HCT116 (cell line): ENCODE measurements at regions not wholly inside any gene's neighbourhood (a gene's known extent, or its start where the extent isn't known, plus 50 kb on each side); places are given as distances from the start of the nearest gene placed in this dataset.

Experiments used
- ATAC-seq: fragments of 200-7000 bp; cut with Tn5 transposase; 2 replicates; pipeline ENCODE4 v1.9.1; 2020; ENCODE audit warnings: mild to moderate bottlenecking, moderate library complexity
- BruUV-seq: library from RNA; stranded (reverse); fragments of 400-500 nt; replicated peaks from 2 replicates; lab custom pipeline; 2021; lab: Mats Ljungman, UMichigan
- CTCF ChIA-PET: fragments of 300-600 bp; sonication (Branson Sonifier 250); formaldehyde crosslinking; loops from one replicate; lab custom pipeline; 2021; ENCODE audit warnings: antibody characterized with exemption; lab: Charles Lee
- POLR2A ChIA-PET: fragments of 300-600, 350-600 bp; sonication (Branson Sonifier 250); formaldehyde crosslinking; loops from one replicate; lab custom pipeline; 2021; ENCODE audit warnings: antibody characterized with exemption; lab: Charles Lee
- RAD21 ChIA-PET, 2 experiments: fragments of 300-600 bp; sonication (Branson Sonifier 250); formaldehyde crosslinking; loops; one replicate each; lab custom pipeline; 2023; ENCODE audit warnings: low total read pairs in 2 of 2; ENCODE audit not compliant: uncharacterized antibody in 2 of 2, unreplicated experiment in 2 of 2, low non-redundant PET in 1 of 2; lab: Charles Lee
- DNase-seq: peaks from one replicate; pipeline ENCODE4 v3.0.0-alpha.2; 2010; ENCODE audit warnings: low read depth, low spot score
- H2AFZ ChIP-seq: fragments of 200-600 bp; shearing (Covaris generic), sonication (generic); 2 replicates; pipeline ENCODE4 v1.6.1; 2017; ENCODE audit warnings: low read depth, mixed run types, mixed read lengths, antibody characterized with exemption, low read length; ENCODE audit not compliant: poor library complexity, severe bottlenecking
- H3K27ac ChIP-seq: 2 replicates; pipeline ENCODE4 v1.5.1; 2012; ENCODE audit warnings: low read depth, low read length
- H3K27me3 ChIP-seq: fragments of 200-600 bp; sonication (generic); 2 replicates; pipeline ENCODE4 v1.6.1; 2016; ENCODE audit warnings: mixed run types, low read length, mixed read lengths; ENCODE audit not compliant: insufficient read depth
- H3K36me3 ChIP-seq, 2 experiments: fragments of 200-500 bp in 1 of 2; fragments of 200-600 bp in 1 of 2; sonication (Bioruptor generic) in 1 of 2; sonication (generic) in 1 of 2; 2 replicates each; pipeline versions ENCODE4 v1.5.1 to v1.6.1; 2014 to 2016; ENCODE audit warnings: low read length in 2 of 2, inconsistent platforms in 1 of 2, mixed read lengths in 1 of 2, mixed run types in 1 of 2; ENCODE audit not compliant: insufficient read depth in 2 of 2, control insufficient read depth in 1 of 2
- H3K4me1 ChIP-seq, 2 experiments: fragments of 200-600 bp in 1 of 2; sonication (generic) in 1 of 2; 2 replicates each; pipeline versions ENCODE4 v1.5.1 to v1.6.1; 2012 to 2017; ENCODE audit warnings: low read length in 2 of 2, inconsistent platforms in 1 of 2, mild to moderate bottlenecking in 1 of 2, mixed read lengths in 1 of 2, mixed run types in 1 of 2, moderate library complexity in 1 of 2; ENCODE audit not compliant: insufficient read depth in 2 of 2, control insufficient read depth in 1 of 2
- H3K4me2 ChIP-seq: fragments of 200-600 bp; sonication (generic); 2 replicates; pipeline ENCODE4 v1.6.1; 2017; ENCODE audit warnings: mixed run types, low read length, mixed read lengths
- H3K4me3 ChIP-seq, 2 experiments: fragments of 200-600 bp in 1 of 2; sonication (generic) in 1 of 2; replicated peaks in 1 of 2; 2 replicates each; pipeline ENCODE4 v1.5.1; 2011 to 2016; ENCODE audit warnings: low read length in 2 of 2, control low read depth in 1 of 2, low read depth in 1 of 2, mild to moderate bottlenecking in 1 of 2, mixed read lengths in 1 of 2, mixed run types in 1 of 2
- H3K79me2 ChIP-seq: fragments of 200-600 bp; sonication (generic); 2 replicates; pipeline ENCODE4 v1.6.1; 2017; ENCODE audit warnings: mild to moderate bottlenecking, mixed run types, low read length, moderate library complexity, mixed read lengths; ENCODE audit not compliant: insufficient read depth
- H3K9ac ChIP-seq: fragments of 200-600 bp; sonication (generic); 2 replicates; pipeline ENCODE4 v1.6.1; 2016; ENCODE audit warnings: low read length, mixed read lengths
- H3K9me2 ChIP-seq: fragments of 200-600 bp; sonication (generic), shearing (Covaris generic); 2 replicates; pipeline ENCODE4 v1.6.1; 2017; ENCODE audit warnings: mixed run types, mild to moderate bottlenecking, moderate library complexity; ENCODE audit not compliant: insufficient read depth
- H3K9me3 ChIP-seq, 2 experiments: fragments of 200-500 bp in 1 of 2; fragments of 200-600 bp in 1 of 2; sonication (Bioruptor generic) in 1 of 2; sonication (generic) in 1 of 2; 2 replicates each; pipeline ENCODE4 v1.6.1; 2014 to 2017; ENCODE audit warnings: low read length in 2 of 2, mixed read lengths in 2 of 2, inconsistent platforms in 1 of 2, low read depth in 1 of 2, mild to moderate bottlenecking in 1 of 2, mixed run types in 1 of 2, moderate library complexity in 1 of 2; ENCODE audit not compliant: control insufficient read depth in 1 of 2, insufficient read depth in 1 of 2
- H4K20me1 ChIP-seq: fragments of 200-600 bp; sonication (generic), shearing (Covaris generic); 2 replicates; pipeline ENCODE4 v1.6.1; 2017; ENCODE audit warnings: mixed run types, mild to moderate bottlenecking, moderate library complexity; ENCODE audit not compliant: insufficient read depth
- CBX3 ChIP-seq: IDR thresholded peaks from 2 replicates; pipeline ENCODE4 v1.6.1; 2012; ENCODE audit warnings: low read depth
- CTCF ChIP-seq, 3 experiments: fragments of 200-600 bp in 1 of 3; sonication (generic) in 1 of 3; IDR thresholded peaks in 2 of 3; conservative IDR thresholded peaks in 1 of 3; 2 replicates each; pipeline ENCODE4 v1.5.1; 2012 to 2017; ENCODE audit warnings: low read depth in 2 of 3, low read length in 2 of 3, antibody characterized with exemption in 1 of 3, borderline replicate concordance in 1 of 3, control low read depth in 1 of 3, mild to moderate bottlenecking in 1 of 3, mixed read lengths in 1 of 3, mixed run types in 1 of 3, moderate library complexity in 1 of 3; ENCODE audit not compliant: insufficient read depth in 1 of 3
- EGR1 ChIP-seq: IDR thresholded peaks from 2 replicates; pipeline ENCODE4 v1.6.1; 2012; ENCODE audit warnings: low read depth
- EZH2 ChIP-seq: fragments of 200-600 bp; sonication (generic); IDR thresholded peaks from 2 replicates; pipeline ENCODE4 v1.6.1; 2017; ENCODE audit warnings: antibody characterized with exemption, mixed run types
- EZH2phosphoT487 ChIP-seq: fragments of 200-600 bp; IDR thresholded peaks from 2 replicates; pipeline ENCODE4 v1.6.1; 2018; ENCODE audit warnings: antibody characterized with exemption, borderline replicate concordance
- FOSL1 ChIP-seq: IDR thresholded peaks from 2 replicates; pipeline ENCODE4 v1.6.1; 2012; ENCODE audit warnings: low read depth
- JUND ChIP-seq: IDR thresholded peaks from 2 replicates; pipeline ENCODE4 v1.6.1; 2012
- RAD21 ChIP-seq: IDR thresholded peaks from 2 replicates; pipeline ENCODE4 v1.6.1; 2012; ENCODE audit warnings: low read depth, mild to moderate bottlenecking
- SIN3A ChIP-seq: IDR thresholded peaks from 2 replicates; pipeline ENCODE4 v1.6.1; 2012; ENCODE audit warnings: low read depth
- SRF ChIP-seq: IDR thresholded peaks from 2 replicates; pipeline ENCODE4 v1.6.1; 2012; ENCODE audit warnings: low read depth
- TCF7L2 ChIP-seq: IDR thresholded peaks from 2 replicates; pipeline ENCODE4 v1.7.0; 2011; ENCODE audit warnings: borderline replicate concordance, inconsistent platforms; ENCODE audit not compliant: insufficient read depth, insufficient read length; ENCODE audit errors: extremely low read depth
- YY1 ChIP-seq: IDR thresholded peaks from 2 replicates; pipeline ENCODE4 v1.6.1; 2011; ENCODE audit warnings: low read length, low read depth, moderate library complexity, mild to moderate bottlenecking; ENCODE audit not compliant: insufficient replicate concordance; ENCODE audit errors: extremely low read depth
- ZBTB33 ChIP-seq: IDR thresholded peaks from 2 replicates; pipeline ENCODE4 v1.6.1; 2011; ENCODE audit warnings: mild to moderate bottlenecking, low read length, moderate library complexity; ENCODE audit not compliant: insufficient replicate concordance; ENCODE audit errors: extremely low read depth
- intact Hi-C: fragments of 100-400 bp; cut with micrococcal nuclease; formaldehyde crosslinking; loops from 2 replicates; pipeline ENCODE4 v1.10.0; 2022
- TF ChIP-seq, protein P1 (sequence below): IDR thresholded peaks from 2 replicates; pipeline ENCODE4 v1.6.1; 2012
- TF ChIP-seq, protein P2 (sequence below): IDR thresholded peaks from 2 replicates; pipeline ENCODE4 v1.6.1; 2012; ENCODE audit warnings: low read depth
- TF ChIP-seq, protein P3 (sequence below): IDR thresholded peaks from 2 replicates; pipeline ENCODE4 v1.6.1; 2012

- intact Hi-C loops: no loop called here
- Histone ChIP-seq H3K9me2 (no peaks in the 10 kb centered on the region), H3K36me3 (no peaks in the 10 kb centered on the region), H3K27me3 (no peaks in the 10 kb centered on the region), H3K4me1 (no peaks in the 10 kb centered on the region), H2AFZ (no peak overlapping the region), H3K4me3 (no peak overlapping the region), H3K9me3 (no peaks in the 10 kb centered on the region), H3K27ac (no peak overlapping the region), H3K4me2 (no peak overlapping the region), H3K79me2 (no peaks in the 10 kb centered on the region), H3K9ac (no peak overlapping the region), H4K20me1 (no peaks in the 10 kb centered on the region)
- POLR2A ChIA-PET: no interaction called here
- BruUV-seq: no TSS peak
- TF ChIP-seq EZH2phosphoT487 (no peak), RAD21 (no peak), CBX3 (no peak), YY1 (no peak), EGR1 (no peak), TCF7L2 (no peak), FOSL1 (no peak), ZBTB33 (no peak), EZH2 (no peak), SIN3A (no peak), SRF (no peak), JUND (no peak), CTCF (IDR thresholded peaks at IDR 0.05 in 2 of 3, conservative IDR thresholded peaks at IDR 0.05 in 1 of 3; ENCODE audit: borderline replicate concordance in 1 of 3, insufficient read depth in 1 of 3, low read depth in 2 of 3, low read length in 2 of 3) (no peak)
- TF ChIP-seq, protein P1, sequence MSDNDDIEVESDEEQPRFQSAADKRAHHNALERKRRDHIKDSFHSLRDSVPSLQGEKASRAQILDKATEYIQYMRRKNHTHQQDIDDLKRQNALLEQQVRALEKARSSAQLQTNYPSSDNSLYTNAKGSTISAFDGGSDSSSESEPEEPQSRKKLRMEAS: no peak
- TF ChIP-seq, protein P2, sequence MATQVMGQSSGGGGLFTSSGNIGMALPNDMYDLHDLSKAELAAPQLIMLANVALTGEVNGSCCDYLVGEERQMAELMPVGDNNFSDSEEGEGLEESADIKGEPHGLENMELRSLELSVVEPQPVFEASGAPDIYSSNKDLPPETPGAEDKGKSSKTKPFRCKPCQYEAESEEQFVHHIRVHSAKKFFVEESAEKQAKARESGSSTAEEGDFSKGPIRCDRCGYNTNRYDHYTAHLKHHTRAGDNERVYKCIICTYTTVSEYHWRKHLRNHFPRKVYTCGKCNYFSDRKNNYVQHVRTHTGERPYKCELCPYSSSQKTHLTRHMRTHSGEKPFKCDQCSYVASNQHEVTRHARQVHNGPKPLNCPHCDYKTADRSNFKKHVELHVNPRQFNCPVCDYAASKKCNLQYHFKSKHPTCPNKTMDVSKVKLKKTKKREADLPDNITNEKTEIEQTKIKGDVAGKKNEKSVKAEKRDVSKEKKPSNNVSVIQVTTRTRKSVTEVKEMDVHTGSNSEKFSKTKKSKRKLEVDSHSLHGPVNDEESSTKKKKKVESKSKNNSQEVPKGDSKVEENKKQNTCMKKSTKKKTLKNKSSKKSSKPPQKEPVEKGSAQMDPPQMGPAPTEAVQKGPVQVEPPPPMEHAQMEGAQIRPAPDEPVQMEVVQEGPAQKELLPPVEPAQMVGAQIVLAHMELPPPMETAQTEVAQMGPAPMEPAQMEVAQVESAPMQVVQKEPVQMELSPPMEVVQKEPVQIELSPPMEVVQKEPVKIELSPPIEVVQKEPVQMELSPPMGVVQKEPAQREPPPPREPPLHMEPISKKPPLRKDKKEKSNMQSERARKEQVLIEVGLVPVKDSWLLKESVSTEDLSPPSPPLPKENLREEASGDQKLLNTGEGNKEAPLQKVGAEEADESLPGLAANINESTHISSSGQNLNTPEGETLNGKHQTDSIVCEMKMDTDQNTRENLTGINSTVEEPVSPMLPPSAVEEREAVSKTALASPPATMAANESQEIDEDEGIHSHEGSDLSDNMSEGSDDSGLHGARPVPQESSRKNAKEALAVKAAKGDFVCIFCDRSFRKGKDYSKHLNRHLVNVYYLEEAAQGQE: no peak
- TF ChIP-seq, protein P3, sequence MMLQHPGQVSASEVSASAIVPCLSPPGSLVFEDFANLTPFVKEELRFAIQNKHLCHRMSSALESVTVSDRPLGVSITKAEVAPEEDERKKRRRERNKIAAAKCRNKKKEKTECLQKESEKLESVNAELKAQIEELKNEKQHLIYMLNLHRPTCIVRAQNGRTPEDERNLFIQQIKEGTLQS: no peak
- no peak for ATAC-seq
- CTCF ChIA-PET: no interaction called here
- DNase-seq: no peak
- RAD21 ChIA-PET: no interaction called here
Measured at GRCh38 chr1:190752131-190752530, 274.5 kb upstream of the BRINP3 start.
